ENCODE measurements at regions not wholly inside any gene's neighbourhood (a gene's known extent, or its start where the extent isn't known, plus 50 kb on each side); places are given as distances from the start of the nearest gene placed in this dataset.
A peak's percentile ranks its signal among the peaks of the same experiment; 100 is the strongest.

DNA sequence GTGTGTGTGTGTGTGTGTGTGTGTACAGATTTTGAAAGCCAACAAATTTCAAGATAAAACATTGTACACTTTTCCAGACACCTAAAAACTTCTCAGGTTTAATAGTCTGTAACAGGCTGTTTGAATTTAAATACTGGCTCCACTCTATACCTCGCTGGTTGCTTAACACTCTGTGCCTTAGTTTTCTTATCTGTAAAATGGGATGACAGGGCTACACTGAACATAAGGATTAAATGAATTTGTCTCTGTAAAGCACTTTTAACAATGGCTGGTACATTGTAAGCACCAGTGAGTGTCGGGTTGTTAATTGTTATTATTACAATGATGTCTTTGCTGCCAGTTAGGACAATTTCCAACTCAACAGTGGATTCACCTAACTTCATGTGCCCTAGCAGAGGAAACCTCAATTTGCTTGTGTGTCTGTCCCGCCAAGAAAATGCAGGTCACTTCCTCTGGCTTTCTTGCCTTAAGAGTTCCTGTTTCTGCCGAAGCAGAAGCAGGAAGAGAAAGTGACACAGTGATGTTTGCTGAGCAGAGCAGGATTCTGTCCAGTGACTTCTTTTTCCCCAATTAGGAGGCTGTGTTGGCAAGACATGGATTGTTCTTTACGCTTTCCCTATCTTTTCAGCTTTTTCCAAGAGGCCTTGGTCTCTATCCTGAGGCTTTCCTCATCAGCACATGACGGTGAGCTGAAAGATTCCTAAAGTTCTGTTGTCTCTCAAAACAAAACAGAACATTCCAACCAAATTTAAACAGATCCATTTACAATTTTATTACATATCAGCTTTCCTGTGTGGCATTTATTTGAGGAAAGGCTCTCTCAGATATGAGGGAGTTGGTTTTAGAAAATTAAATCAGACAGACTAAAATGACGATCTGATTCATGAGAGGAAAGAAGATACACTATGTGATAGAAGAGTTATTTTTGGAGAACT is 154.1 kb upstream of the ATP2B1 start:
- POLR2A ChIA-PET, result no interaction called here
- peak; percentile 43 for DNase-seq (ENCODE audit: extremely low spot score)
- CTCF ChIA-PET, result interaction anchor here (1.1 to 1.6 kb wide), 4 partner anchors 9 to 62 kb away, joined by 4 to 6 read pairs (median 5); no protein-coding TSS in a partner anchor

GRCh38 chr12:89861086-89861485 is 152.4 kb upstream of the ATP2B1 start:
- ChIA-PET POLR2A (no interaction called here), CTCF (interaction anchor here (1.7 kb wide), 1 partner anchor 23 kb away, joined by 5 read pairs; no protein-coding TSS in a partner anchor)
- DNase-seq (ENCODE audit: extremely low spot score), result no peak
- TF ChIP-seq, protein P1, sequence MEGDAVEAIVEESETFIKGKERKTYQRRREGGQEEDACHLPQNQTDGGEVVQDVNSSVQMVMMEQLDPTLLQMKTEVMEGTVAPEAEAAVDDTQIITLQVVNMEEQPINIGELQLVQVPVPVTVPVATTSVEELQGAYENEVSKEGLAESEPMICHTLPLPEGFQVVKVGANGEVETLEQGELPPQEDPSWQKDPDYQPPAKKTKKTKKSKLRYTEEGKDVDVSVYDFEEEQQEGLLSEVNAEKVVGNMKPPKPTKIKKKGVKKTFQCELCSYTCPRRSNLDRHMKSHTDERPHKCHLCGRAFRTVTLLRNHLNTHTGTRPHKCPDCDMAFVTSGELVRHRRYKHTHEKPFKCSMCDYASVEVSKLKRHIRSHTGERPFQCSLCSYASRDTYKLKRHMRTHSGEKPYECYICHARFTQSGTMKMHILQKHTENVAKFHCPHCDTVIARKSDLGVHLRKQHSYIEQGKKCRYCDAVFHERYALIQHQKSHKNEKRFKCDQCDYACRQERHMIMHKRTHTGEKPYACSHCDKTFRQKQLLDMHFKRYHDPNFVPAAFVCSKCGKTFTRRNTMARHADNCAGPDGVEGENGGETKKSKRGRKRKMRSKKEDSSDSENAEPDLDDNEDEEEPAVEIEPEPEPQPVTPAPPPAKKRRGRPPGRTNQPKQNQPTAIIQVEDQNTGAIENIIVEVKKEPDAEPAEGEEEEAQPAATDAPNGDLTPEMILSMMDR (IDR thresholded peaks at IDR 0.05; ENCODE audit: control extremely low read depth, extremely low read depth, low read depth, missing control alignments), result no peak

More for the DNA sequence above, 154.1 kb upstream of the ATP2B1 start:
- TF ChIP-seq, protein P1 (IDR thresholded peaks at IDR 0.05; ENCODE audit: control extremely low read depth, extremely low read depth, low read depth, missing control alignments), result no peak

DNA sequence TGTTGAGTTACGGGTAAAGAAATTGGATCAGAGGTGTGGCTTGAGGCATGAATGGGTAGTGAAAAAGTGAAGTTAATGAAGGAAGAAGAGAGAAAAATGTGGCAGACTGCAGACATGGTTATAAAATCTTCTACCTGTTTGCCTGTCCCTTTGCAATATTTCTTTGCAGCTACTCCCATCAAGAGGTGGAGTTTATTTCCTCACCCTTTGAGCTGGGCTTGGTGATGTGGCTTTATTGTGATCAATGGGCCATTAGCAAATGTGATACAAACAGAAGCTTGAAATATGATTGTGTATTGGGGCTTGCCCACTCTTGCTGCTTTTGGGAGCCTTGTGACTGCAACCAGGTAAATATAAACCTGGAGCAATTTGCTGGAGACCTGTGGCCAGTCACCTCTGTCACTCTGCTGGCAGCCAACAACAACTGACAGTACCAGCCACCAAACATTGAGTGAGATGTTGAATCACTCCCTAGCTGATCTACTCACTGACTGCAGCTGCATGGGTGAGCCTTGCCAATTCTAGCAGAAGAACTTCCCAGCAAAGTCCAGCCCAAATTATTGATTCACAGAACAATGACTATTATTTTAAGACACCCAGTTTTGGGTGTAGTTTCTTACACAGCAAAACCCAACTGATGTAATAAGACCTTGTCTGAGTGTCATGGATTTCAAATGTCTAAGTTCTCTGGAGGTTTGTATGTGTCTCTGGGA is 151.0 kb upstream of the ATP2B1 start:
- TF ChIP-seq, protein P1 (IDR thresholded peaks at IDR 0.05; ENCODE audit: control extremely low read depth, extremely low read depth, low read depth, missing control alignments), result no peak
- DNase-seq (ENCODE audit: extremely low spot score), result no peak
- CTCF ChIA-PET, result interaction anchor here (1.7 kb wide), 1 partner anchor 24 kb away, joined by 5 read pairs; no protein-coding TSS in a partner anchor
- POLR2A ChIA-PET, result no interaction called here

DNA sequence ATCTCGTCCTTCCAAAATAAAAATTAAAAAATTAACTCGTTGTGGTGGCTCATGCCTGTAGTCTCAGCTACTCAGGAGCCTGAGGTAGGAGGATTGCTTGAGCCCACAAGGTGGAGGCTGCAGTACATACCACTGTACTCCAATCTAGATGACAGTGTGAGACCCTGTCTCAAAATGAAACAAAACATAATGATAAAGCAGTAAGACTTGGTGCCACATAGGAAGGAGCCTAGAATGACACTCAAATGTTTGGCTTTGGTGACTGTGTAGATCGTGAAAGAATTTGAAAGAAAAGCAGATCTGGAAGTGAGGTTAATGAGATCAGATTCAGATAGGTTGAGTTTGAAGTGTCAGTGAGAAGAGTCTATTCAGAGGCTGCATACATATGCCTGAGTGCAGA is 150.1 kb upstream of the ATP2B1 start:
- CTCF ChIA-PET, result no interaction called here
- no peak for DNase-seq (ENCODE audit: extremely low spot score)
- POLR2A ChIA-PET, result no interaction called here
- TF ChIP-seq, protein P1 (IDR thresholded peaks at IDR 0.05; ENCODE audit: control extremely low read depth, extremely low read depth, low read depth, missing control alignments), result no peak

DNA sequence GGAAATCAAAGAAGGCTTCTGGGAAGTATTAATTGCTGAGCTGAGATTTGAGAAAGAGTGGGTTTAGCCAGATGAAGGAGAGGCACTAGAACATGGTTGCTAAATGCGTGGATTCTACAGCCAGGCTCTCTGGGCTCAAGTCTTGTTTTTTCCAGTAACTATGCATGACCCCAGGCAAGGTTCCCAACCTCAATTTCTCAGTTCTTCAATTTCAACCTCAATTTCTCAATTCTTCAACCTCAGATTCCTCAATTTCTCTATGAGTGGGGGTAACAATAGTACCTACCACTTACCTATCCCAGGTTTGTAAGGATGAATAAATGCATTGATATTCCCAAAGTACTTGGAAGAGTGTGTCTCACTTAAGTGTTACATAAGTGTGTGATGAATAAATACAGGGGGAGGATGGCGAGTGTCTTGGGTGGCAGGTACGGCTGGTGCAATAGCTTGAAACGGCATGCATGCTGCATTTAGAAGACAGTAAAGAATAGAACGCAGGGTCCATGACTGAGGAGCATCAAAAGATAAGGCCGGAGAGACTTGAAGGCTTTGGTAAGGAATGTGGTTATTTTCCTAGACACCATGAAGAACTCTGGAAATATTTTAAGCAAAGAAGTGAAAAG is 149.1 kb upstream of the ATP2B1 start:
- TF ChIP-seq, protein P1 (IDR thresholded peaks at IDR 0.05; ENCODE audit: control extremely low read depth, extremely low read depth, low read depth, missing control alignments), result no peak
- ChIA-PET POLR2A (no interaction called here), CTCF (no interaction called here)
- DNase-seq (ENCODE audit: extremely low spot score), result no peak

GRCh38 chr12:89856431-89856830 is 147.8 kb upstream of the ATP2B1 start:
- CTCF ChIA-PET, result interaction anchor here (1.0 kb wide), 1 partner anchor 157 kb away, joined by 3 read pairs; no protein-coding TSS in a partner anchor
- TF ChIP-seq, protein P1 (IDR thresholded peaks at IDR 0.05; ENCODE audit: control extremely low read depth, extremely low read depth, low read depth, missing control alignments), result no peak
- POLR2A ChIA-PET, result no interaction called here
- DNase-seq (ENCODE audit: extremely low spot score), result peak; percentile 54

All from GM10248 (cell line).